ENCODE measurements at regions not wholly inside any gene's neighbourhood (a gene's known extent, or its start where the extent isn't known, plus 50 kb on each side); places are given as distances from the start of the nearest gene placed in this dataset.

GRCh38 chr4:189834616-189835015 lies 106.1 kb upstream of the FRG1 start:
- 79 to 91% methylated on average over 3 to 4 of the region's 4 CpGs for WGBS, 2 experiments (ENCODE audit: insufficient coverage in 1 of 2, insufficient read length in 1 of 2)
- Histone ChIP-seq H3K4me1 (ENCODE audit: control insufficient read depth, insufficient read depth, low read length) (no peaks in the 10 kb centered on the region), H3K9me3 (ENCODE audit: control insufficient read depth, low read length) (no peaks in the 10 kb centered on the region), H3K4me3 (ENCODE audit: low read length) (no peak overlapping the region), H3K9ac (ENCODE audit: extremely low read depth, low read length, poor library complexity, severe bottlenecking) (no peak overlapping the region), H3K27me3 (ENCODE audit: control insufficient read depth, insufficient read depth, low read length, poor library complexity, severe bottlenecking) (no peaks in the 10 kb centered on the region), H3K27ac (ENCODE audit: low read depth, low read length) (no peak overlapping the region), H3K36me3 (ENCODE audit: control insufficient read depth, insufficient read depth, low read length) (no peaks in the 10 kb centered on the region)
- DNase-seq, result no peak
- Mint-ChIP-seq H3K9me3 (peaks cover 64% of the 10 kb centered on the region), H3K27me3 (ENCODE audit: insufficient read depth) (no peaks in the 10 kb centered on the region), H3K27ac (no peak overlapping the region), H3K4me1 (no peaks in the 10 kb centered on the region), H3K36me3 (ENCODE audit: low read depth) (no peaks in the 10 kb centered on the region), H3K4me3 (no peak overlapping the region)
- no peak for TF ChIP-seq CTCF (conservative IDR thresholded peaks at IDR 0.05)

GRCh38 chr4:189835505-189835904 lies 105.2 kb upstream of the FRG1 start:
- Mint-ChIP-seq H3K36me3 (ENCODE audit: low read depth) (no peaks in the 10 kb centered on the region), H3K9me3 (peaks cover 65% of the 10 kb centered on the region), H3K27me3 (ENCODE audit: insufficient read depth) (no peaks in the 10 kb centered on the region), H3K4me3 (no peak overlapping the region), H3K27ac (no peak overlapping the region), H3K4me1 (no peaks in the 10 kb centered on the region)
- H3K9me3 ChIP-seq (ENCODE audit: control insufficient read depth, low read length), result no peaks in the 10 kb centered on the region
- H3K4me1 ChIP-seq (ENCODE audit: control insufficient read depth, insufficient read depth, low read length), result no peaks in the 10 kb centered on the region
- TF ChIP-seq CTCF (conservative IDR thresholded peaks at IDR 0.05), result no peak
- H3K36me3 ChIP-seq (ENCODE audit: control insufficient read depth, insufficient read depth, low read length), result no peaks in the 10 kb centered on the region
- no peaks in the 10 kb centered on the region for H3K27me3 ChIP-seq (ENCODE audit: control insufficient read depth, insufficient read depth, low read length, poor library complexity, severe bottlenecking)
- no peak overlapping the region for H3K4me3 ChIP-seq (ENCODE audit: low read length)
- no peak for DNase-seq
- 75 to 80% methylated on average over 1 of the region's 1 CpG for WGBS, 2 experiments (ENCODE audit: insufficient coverage in 1 of 2, insufficient read length in 1 of 2)
- H3K9ac ChIP-seq (ENCODE audit: extremely low read depth, low read length, poor library complexity, severe bottlenecking), result no peak overlapping the region
- H3K27ac ChIP-seq (ENCODE audit: low read depth, low read length), result no peak overlapping the region

DNA sequence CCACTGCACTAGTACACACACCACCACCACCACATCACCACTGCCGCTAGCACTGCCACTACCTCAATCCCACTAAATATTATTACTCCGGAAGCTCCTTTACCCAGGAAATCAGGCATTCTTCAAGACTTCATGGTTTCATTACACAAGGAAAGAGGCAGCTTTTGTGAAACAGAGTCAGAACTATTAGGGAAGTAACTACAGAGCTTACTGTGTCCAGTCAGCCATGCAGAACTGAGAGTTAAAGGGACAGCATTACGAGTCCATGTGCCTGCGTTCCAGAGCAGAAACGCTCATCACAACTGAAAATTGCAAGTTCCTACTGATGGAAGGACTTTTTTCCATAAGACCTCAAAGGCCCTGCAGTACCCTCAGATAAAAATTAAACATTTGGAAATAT lies 103.2 kb upstream of the FRG1 start:
- Histone ChIP-seq H3K36me3 (ENCODE audit: control insufficient read depth, insufficient read depth, low read length) (no peaks in the 10 kb centered on the region), H3K27me3 (ENCODE audit: control insufficient read depth, insufficient read depth, low read length, poor library complexity, severe bottlenecking) (no peaks in the 10 kb centered on the region), H3K27ac (ENCODE audit: low read depth, low read length) (no peak overlapping the region), H3K9me3 (ENCODE audit: control insufficient read depth, low read length) (no peaks in the 10 kb centered on the region), H3K4me3 (ENCODE audit: low read length) (no peak overlapping the region), H3K9ac (ENCODE audit: extremely low read depth, low read length, poor library complexity, severe bottlenecking) (no peak overlapping the region), H3K4me1 (ENCODE audit: control insufficient read depth, insufficient read depth, low read length) (no peaks in the 10 kb centered on the region)
- TF ChIP-seq CTCF (conservative IDR thresholded peaks at IDR 0.05), result no peak
- H3K9me3 Mint-ChIP-seq, result peaks cover 72% of the 10 kb centered on the region
- no peak for DNase-seq
- no peak overlapping the region for H3K27ac Mint-ChIP-seq
- H3K27me3 Mint-ChIP-seq (ENCODE audit: insufficient read depth), result no peaks in the 10 kb centered on the region
- no peaks in the 10 kb centered on the region for H3K36me3 Mint-ChIP-seq (ENCODE audit: low read depth)
- no peaks in the 10 kb centered on the region for H3K4me1 Mint-ChIP-seq
- WGBS, 2 experiments (ENCODE audit: insufficient coverage in 1 of 2, insufficient read length in 1 of 2), result 60 to 74% methylated on average over 3 to 5 of the region's 5 CpGs
- H3K4me3 Mint-ChIP-seq, result no peak overlapping the region

All from endodermal cell (in vitro differentiated cells).